Osteoblast (primary cell): ENCODE measurements at regions not wholly inside any gene's neighbourhood (a gene's known extent, or its start where the extent isn't known, plus 50 kb on each side); places are given as distances from the start of the nearest gene placed in this dataset.

Source experiments
- DNase-seq: peaks from one replicate; pipeline ENCODE4 v3.0.0; 2011; ENCODE audit warnings: low spot score, mixed read lengths; ENCODE audit not compliant: insufficient read length; ENCODE audit errors: missing footprints
- H2AFZ ChIP-seq: 2 replicates; pipeline ENCODE4 v1.6.0; 2011; ENCODE audit warnings: mild to moderate bottlenecking, low read length
- H3K27ac ChIP-seq: 2 replicates; pipeline ENCODE4 v1.5.1; 2011; ENCODE audit warnings: mild to moderate bottlenecking, low read depth, low read length, moderate library complexity
- H3K27me3 ChIP-seq: 2 replicates; pipeline ENCODE4 v1.6.0; 2012; ENCODE audit warnings: mild to moderate bottlenecking, control low read depth, inconsistent platforms, low read length, moderate library complexity; ENCODE audit not compliant: insufficient read depth
- H3K36me3 ChIP-seq: 2 replicates; pipeline ENCODE4 v1.5.1; 2011; ENCODE audit warnings: mild to moderate bottlenecking, low read length, control low read depth, moderate library complexity; ENCODE audit not compliant: insufficient read depth
- H3K4me1 ChIP-seq: 2 replicates; pipeline ENCODE4 v1.5.1; 2011; ENCODE audit warnings: mild to moderate bottlenecking, low read length, control low read depth, moderate library complexity; ENCODE audit not compliant: insufficient read depth
- H3K4me2 ChIP-seq: 2 replicates; pipeline ENCODE4 v1.6.0; 2011; ENCODE audit warnings: mild to moderate bottlenecking, low read length; ENCODE audit not compliant: insufficient read depth
- H3K4me3 ChIP-seq: fragments of 200-600 bp; sonication (generic); 3 replicates; pipeline ENCODE4 v1.5.1; 2012; ENCODE audit warnings: mild to moderate bottlenecking, low read length, inconsistent platforms; ENCODE audit not compliant: insufficient read depth
- H3K79me2 ChIP-seq: 2 replicates; pipeline ENCODE4 v1.6.0; 2012; ENCODE audit warnings: mild to moderate bottlenecking, low read length, control low read depth, inconsistent platforms; ENCODE audit not compliant: insufficient read depth
- H3K9me3 ChIP-seq: 2 replicates; pipeline ENCODE4 v1.5.1; 2011; ENCODE audit warnings: low read depth, low read length, control low read depth
- H4K20me1 ChIP-seq: 2 replicates; pipeline ENCODE4 v1.6.0; 2012; ENCODE audit warnings: mild to moderate bottlenecking, low read length, control low read depth; ENCODE audit not compliant: insufficient read depth
- TF ChIP-seq, protein P1 (sequence below): IDR thresholded peaks from 2 replicates; pipeline ENCODE4 v1.5.1; 2011; ENCODE audit warnings: mild to moderate bottlenecking, low read depth, low read length, moderate library complexity; ENCODE audit errors: extremely low read depth

DNA sequence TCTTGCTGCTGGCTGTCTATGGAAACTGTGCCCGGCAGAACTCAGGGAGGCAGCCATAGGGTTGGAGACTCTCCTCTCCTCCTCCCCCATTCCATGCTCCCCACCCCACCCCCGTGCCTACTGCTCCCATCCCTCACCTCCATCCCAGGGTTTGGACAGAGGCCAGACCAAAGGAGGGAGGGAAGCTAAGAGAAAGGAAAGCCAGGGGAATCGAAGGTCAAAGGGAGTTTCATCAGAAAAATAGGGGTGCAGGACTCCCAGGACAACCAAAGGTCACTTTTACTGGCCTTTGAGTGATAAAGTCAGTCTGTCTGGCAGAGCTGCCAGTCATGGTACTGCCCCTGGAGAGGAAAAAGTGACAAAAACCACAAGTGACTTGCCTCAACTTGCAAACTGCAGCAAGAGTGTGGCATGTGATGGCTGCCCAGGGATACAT is 187.3 kb upstream of the CTAGE1 start:
- Histone ChIP-seq H3K27ac (peak overlapping the region; percentile 69), H3K4me3 (no peak overlapping the region), H2AFZ (no peak overlapping the region), H3K27me3 (no peaks in the 10 kb centered on the region), H3K9me3 (no peaks in the 10 kb centered on the region), H3K79me2 (no peaks in the 10 kb centered on the region), H4K20me1 (no peaks in the 10 kb centered on the region), H3K4me1 (peaks cover 29% of the 10 kb centered on the region), H3K36me3 (no peaks in the 10 kb centered on the region), H3K4me2 (peak overlapping the region; percentile 18)
- no peak for DNase-seq
- TF ChIP-seq, protein P1, sequence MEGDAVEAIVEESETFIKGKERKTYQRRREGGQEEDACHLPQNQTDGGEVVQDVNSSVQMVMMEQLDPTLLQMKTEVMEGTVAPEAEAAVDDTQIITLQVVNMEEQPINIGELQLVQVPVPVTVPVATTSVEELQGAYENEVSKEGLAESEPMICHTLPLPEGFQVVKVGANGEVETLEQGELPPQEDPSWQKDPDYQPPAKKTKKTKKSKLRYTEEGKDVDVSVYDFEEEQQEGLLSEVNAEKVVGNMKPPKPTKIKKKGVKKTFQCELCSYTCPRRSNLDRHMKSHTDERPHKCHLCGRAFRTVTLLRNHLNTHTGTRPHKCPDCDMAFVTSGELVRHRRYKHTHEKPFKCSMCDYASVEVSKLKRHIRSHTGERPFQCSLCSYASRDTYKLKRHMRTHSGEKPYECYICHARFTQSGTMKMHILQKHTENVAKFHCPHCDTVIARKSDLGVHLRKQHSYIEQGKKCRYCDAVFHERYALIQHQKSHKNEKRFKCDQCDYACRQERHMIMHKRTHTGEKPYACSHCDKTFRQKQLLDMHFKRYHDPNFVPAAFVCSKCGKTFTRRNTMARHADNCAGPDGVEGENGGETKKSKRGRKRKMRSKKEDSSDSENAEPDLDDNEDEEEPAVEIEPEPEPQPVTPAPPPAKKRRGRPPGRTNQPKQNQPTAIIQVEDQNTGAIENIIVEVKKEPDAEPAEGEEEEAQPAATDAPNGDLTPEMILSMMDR = no peak

DNA sequence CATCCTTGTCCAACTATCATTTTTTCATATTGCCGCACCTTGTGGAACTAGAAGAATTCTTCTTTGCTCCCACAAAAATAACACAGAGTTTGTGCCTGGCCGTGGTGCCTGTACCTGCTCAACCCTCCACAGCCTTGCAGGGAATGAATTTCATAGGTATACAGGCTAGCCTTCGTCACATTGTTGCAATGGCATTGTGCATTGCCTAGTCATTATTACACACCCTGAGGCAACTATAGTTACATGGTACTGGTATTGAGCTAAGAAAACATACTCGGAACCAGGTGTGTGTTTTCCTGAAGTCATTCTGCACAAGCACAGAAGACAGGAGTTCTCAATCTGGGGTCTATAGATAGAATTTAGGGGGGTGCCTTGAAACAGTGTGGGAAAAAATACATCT is 188.0 kb upstream of the CTAGE1 start:
- no peaks in the 10 kb centered on the region for H4K20me1 ChIP-seq
- TF ChIP-seq, protein P1 = no peak
- DNase-seq = no peak
- H3K36me3 ChIP-seq = no peaks in the 10 kb centered on the region
- H3K79me2 ChIP-seq = no peaks in the 10 kb centered on the region
- no peak overlapping the region for H3K4me2 ChIP-seq
- H3K27me3 ChIP-seq = no peaks in the 10 kb centered on the region
- no peak overlapping the region for H2AFZ ChIP-seq
- H3K9me3 ChIP-seq = no peaks in the 10 kb centered on the region
- no peak overlapping the region for H3K27ac ChIP-seq
- H3K4me1 ChIP-seq = peaks cover 29% of the 10 kb centered on the region
- H3K4me3 ChIP-seq = no peak overlapping the region

GRCh38 chr18:22606563-22607283 is 189.0 kb upstream of the CTAGE1 start:
- peak; percentile 71 for DNase-seq
- H3K36me3 ChIP-seq = no peaks in the 10 kb centered on the region
- H3K9me3 ChIP-seq = no peaks in the 10 kb centered on the region
- peak overlapping the region; percentile 61 for H3K27ac ChIP-seq
- no peak overlapping the region for H3K4me3 ChIP-seq
- peak overlapping the region; percentile 82 for H2AFZ ChIP-seq
- no peaks in the 10 kb centered on the region for H4K20me1 ChIP-seq
- H3K4me2 ChIP-seq = no peak overlapping the region
- peaks cover 29% of the 10 kb centered on the region for H3K4me1 ChIP-seq
- no peaks in the 10 kb centered on the region for H3K27me3 ChIP-seq
- no peaks in the 10 kb centered on the region for H3K79me2 ChIP-seq
- TF ChIP-seq, protein P1 = no peak

GRCh38 chr18:22607284-22607635 is 189.5 kb upstream of the CTAGE1 start:
- Histone ChIP-seq H3K27ac (peak overlapping the region; percentile 61), H3K9me3 (no peaks in the 10 kb centered on the region)

More at GRCh38 chr18:22607284-22607635, 189.5 kb upstream of the CTAGE1 start:
- no peak overlapping the region for H3K4me2 ChIP-seq
- no peak for DNase-seq
- no peaks in the 10 kb centered on the region for H3K36me3 ChIP-seq
- no peak overlapping the region for H3K4me3 ChIP-seq
- peak overlapping the region; percentile 82 for H2AFZ ChIP-seq
- TF ChIP-seq, protein P1 = no peak
- no peaks in the 10 kb centered on the region for H4K20me1 ChIP-seq
- no peaks in the 10 kb centered on the region for H3K79me2 ChIP-seq
- H3K27me3 ChIP-seq = no peaks in the 10 kb centered on the region
- peaks cover 29% of the 10 kb centered on the region for H3K4me1 ChIP-seq
